ENCODE measurements at regions not wholly inside any gene's neighbourhood (a gene's known extent, or its start where the extent isn't known, plus 50 kb on each side); places are given as distances from the start of the nearest gene placed in this dataset.
"Not testable (repeated sequence)": the region's sequence is repeated elsewhere in the genome, so short reads cannot be mapped to it uniquely, and the experiment has no call there.

- peaks cover 16% of the 10 kb centered on the region for H3K9me3 Mint-ChIP-seq
- POLR2A ChIA-PET: no interaction called here
- no peak for DNase-seq
- H3K4me3 Mint-ChIP-seq: no peak overlapping the region
- no peak overlapping the region for H3K27ac Mint-ChIP-seq
- H3K27me3 Mint-ChIP-seq: no peaks in the 10 kb centered on the region
- H3K4me1 Mint-ChIP-seq: no peaks in the 10 kb centered on the region
- H3K36me3 Mint-ChIP-seq: peaks cover 3% of the 10 kb centered on the region
- ATAC-seq (ENCODE audit: low read depth): no peak
Measured at GRCh38 chr7:64469673-64470072, 93.2 kb downstream of the ZNF680 start.

GRCh38 chr7:64465551-64465950 lies 97.3 kb downstream of the ZNF680 start:
- DNase-seq (no peak), ATAC-seq (ENCODE audit: low read depth) (no peak)
- no peaks in the 10 kb centered on the region for H3K4me1 Mint-ChIP-seq
- H3K27me3 Mint-ChIP-seq: no peaks in the 10 kb centered on the region
- H3K9me3 Mint-ChIP-seq: peaks cover 17% of the 10 kb centered on the region
- POLR2A ChIA-PET: no interaction called here
- no peak overlapping the region for H3K4me3 Mint-ChIP-seq
- H3K36me3 Mint-ChIP-seq: peaks cover 3% of the 10 kb centered on the region
- no peak overlapping the region for H3K27ac Mint-ChIP-seq

- H3K27me3 Mint-ChIP-seq: no peaks in the 10 kb centered on the region
- H3K9me3 Mint-ChIP-seq: peaks cover 16% of the 10 kb centered on the region
- DNase-seq (peak; percentile 34), ATAC-seq (ENCODE audit: low read depth) (peak; percentile 93)
- H3K4me1 Mint-ChIP-seq: no peaks in the 10 kb centered on the region
- H3K36me3 Mint-ChIP-seq: no peaks in the 10 kb centered on the region
- H3K4me3 Mint-ChIP-seq: peak overlapping the region; percentile 56
- POLR2A ChIA-PET: interaction anchor here (0.6 to 0.8 kb wide), 2 partner anchors 42 to 99 kb away, joined by 3 to 5 read pairs; partner anchors contain the start of gene ZNF680
- H3K27ac Mint-ChIP-seq: peak overlapping the region; percentile 72
Measured at GRCh38 chr7:64463636-64464375, 99.1 kb downstream of the ZNF680 start.

- H3K4me1 Mint-ChIP-seq; H3K27ac Mint-ChIP-seq; DNase-seq; ATAC-seq (ENCODE audit: low read depth); H3K9me3 Mint-ChIP-seq; H3K36me3 Mint-ChIP-seq; H3K4me3 Mint-ChIP-seq; POLR2A ChIA-PET; H3K27me3 Mint-ChIP-seq: not testable (repeated sequence)
Measured at GRCh38 chr7:64459858-64460257, 103.0 kb downstream of the ZNF680 start.

GRCh38 chr7:64433590-64433989 lies 119.8 kb downstream of the ZNF736 start:
- Mint-ChIP-seq H3K4me1 (no peaks in the 10 kb centered on the region), H3K4me3 (no peak overlapping the region), H3K27me3 (no peaks in the 10 kb centered on the region), H3K27ac (no peak overlapping the region), H3K36me3 (no peaks in the 10 kb centered on the region), H3K9me3 (peaks cover 11% of the 10 kb centered on the region)
- ATAC-seq (ENCODE audit: low read depth): no peak
- POLR2A ChIA-PET: no interaction called here
- DNase-seq: no peak

GRCh38 chr7:64431838-64432237 lies 118.1 kb downstream of the ZNF736 start:
- POLR2A ChIA-PET: no interaction called here
- no peak overlapping the region for H3K4me3 Mint-ChIP-seq
- no peaks in the 10 kb centered on the region for H3K4me1 Mint-ChIP-seq
- ATAC-seq (ENCODE audit: low read depth) (no peak), DNase-seq (no peak)
- peaks cover 11% of the 10 kb centered on the region for H3K9me3 Mint-ChIP-seq
- H3K27ac Mint-ChIP-seq: no peak overlapping the region
- H3K27me3 Mint-ChIP-seq: no peaks in the 10 kb centered on the region
- no peaks in the 10 kb centered on the region for H3K36me3 Mint-ChIP-seq

- no peaks in the 10 kb centered on the region for H3K27me3 Mint-ChIP-seq
- POLR2A ChIA-PET: no interaction called here
- DNase-seq (no peak), ATAC-seq (ENCODE audit: low read depth) (no peak)
- H3K9me3 Mint-ChIP-seq: peaks cover 11% of the 10 kb centered on the region
- no peaks in the 10 kb centered on the region for H3K4me1 Mint-ChIP-seq
- H3K27ac Mint-ChIP-seq: no peak overlapping the region
- no peaks in the 10 kb centered on the region for H3K36me3 Mint-ChIP-seq
- H3K4me3 Mint-ChIP-seq: no peak overlapping the region
Measured at GRCh38 chr7:64429232-64429631, 115.5 kb downstream of the ZNF736 start.

GRCh38 chr7:64425436-64425835 lies 111.7 kb downstream of the ZNF736 start:
- H3K27ac Mint-ChIP-seq; H3K4me3 Mint-ChIP-seq; H3K27me3 Mint-ChIP-seq; POLR2A ChIA-PET; H3K36me3 Mint-ChIP-seq; DNase-seq; H3K4me1 Mint-ChIP-seq; ATAC-seq (ENCODE audit: low read depth): not testable (repeated sequence)
- peaks cover 11% of the 10 kb centered on the region for H3K9me3 Mint-ChIP-seq

- no peak overlapping the region for H3K4me3 Mint-ChIP-seq
- H3K9me3 Mint-ChIP-seq: peaks cover 21% of the 10 kb centered on the region
- H3K4me1 Mint-ChIP-seq: no peaks in the 10 kb centered on the region
- POLR2A ChIA-PET: no interaction called here
- no peak for ATAC-seq (ENCODE audit: low read depth)
- no peak overlapping the region for H3K27ac Mint-ChIP-seq
- no peaks in the 10 kb centered on the region for H3K36me3 Mint-ChIP-seq
- H3K27me3 Mint-ChIP-seq: no peaks in the 10 kb centered on the region
- DNase-seq: no peak
Measured at GRCh38 chr7:64407148-64407547, 93.4 kb downstream of the ZNF736 start.

Measured in activated naive CD8-positive, alpha-beta T cell treated with anti-CD3 and anti-CD28 coated beads, Interleukin-2, amount 10 ng/mL, durations not matched to agents 7 days and 5 days (primary cell).